Liver (tissue), 3 donors: ENCODE measurements at regions not wholly inside any gene's neighbourhood (a gene's known extent, or its start where the extent isn't known, plus 50 kb on each side); places are given as distances from the start of the nearest gene placed in this dataset.

Experiments
- JUND ChIP-seq, 2 donors: IDR thresholded peaks; 2 replicates each; pipeline ENCODE4 v1.6.1; 2016; ENCODE audit warnings: antibody characterized with exemption in 2 of 2
- TF ChIP-seq, protein P1 (sequence below): fragments of 150-350 bp; IDR thresholded peaks from 2 replicates; pipeline ENCODE4 v1.5.1; 2017; ENCODE audit warnings: improper control_type of control experiment, low read depth, low read length; ENCODE audit not compliant: missing input control
- TF ChIP-seq, protein P2 (sequence below): IDR thresholded peaks from 2 replicates; pipeline ENCODE4 v1.6.1; 2016; ENCODE audit warnings: antibody characterized with exemption, mild to moderate bottlenecking
- TF ChIP-seq, protein P3 (sequence below): IDR thresholded peaks from 2 replicates; pipeline ENCODE4 v1.6.1; 2016; ENCODE audit warnings: antibody characterized with exemption
- donor health status: healthy.
- donor health status: healthy.

DNA sequence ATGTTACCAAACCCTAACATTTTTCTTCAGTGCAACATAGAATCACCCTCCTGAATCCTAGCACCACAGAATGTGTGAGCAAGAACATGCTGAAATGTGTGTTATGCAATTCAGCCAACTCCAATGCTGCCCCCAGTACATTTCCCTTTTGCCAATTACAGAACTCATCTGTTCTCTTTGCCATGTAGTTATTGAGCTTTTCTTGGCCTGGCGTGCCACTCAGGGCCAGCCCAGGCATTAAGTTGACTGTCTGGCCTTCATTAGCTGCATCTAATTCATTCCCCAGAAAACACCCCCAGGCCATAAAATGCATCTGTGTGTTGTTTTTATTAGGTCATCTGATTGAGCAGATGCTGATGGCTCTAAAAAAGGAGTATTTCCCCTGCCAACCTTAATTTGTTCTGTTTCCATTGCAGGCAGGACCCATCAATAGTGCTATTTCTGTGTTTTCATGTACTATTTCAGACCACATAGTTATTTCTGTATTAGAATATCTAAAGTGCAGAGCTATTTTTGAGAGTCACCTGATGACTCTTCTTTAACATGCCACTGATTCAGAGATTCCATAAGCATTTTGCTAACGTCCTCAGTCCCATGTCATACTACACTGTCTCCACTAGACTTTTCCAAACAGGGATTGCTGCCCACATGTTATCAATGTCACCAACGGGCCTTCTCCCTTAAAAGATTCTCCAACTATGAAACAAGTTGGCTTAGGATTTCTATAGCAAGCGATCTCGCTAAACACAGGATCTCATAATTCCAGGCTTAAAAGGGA, 969.7 kb downstream of the CDH11 start:
- TF ChIP-seq JUND (IDR thresholded peaks at IDR 0.05) = no peak
- TF ChIP-seq, protein P1, sequence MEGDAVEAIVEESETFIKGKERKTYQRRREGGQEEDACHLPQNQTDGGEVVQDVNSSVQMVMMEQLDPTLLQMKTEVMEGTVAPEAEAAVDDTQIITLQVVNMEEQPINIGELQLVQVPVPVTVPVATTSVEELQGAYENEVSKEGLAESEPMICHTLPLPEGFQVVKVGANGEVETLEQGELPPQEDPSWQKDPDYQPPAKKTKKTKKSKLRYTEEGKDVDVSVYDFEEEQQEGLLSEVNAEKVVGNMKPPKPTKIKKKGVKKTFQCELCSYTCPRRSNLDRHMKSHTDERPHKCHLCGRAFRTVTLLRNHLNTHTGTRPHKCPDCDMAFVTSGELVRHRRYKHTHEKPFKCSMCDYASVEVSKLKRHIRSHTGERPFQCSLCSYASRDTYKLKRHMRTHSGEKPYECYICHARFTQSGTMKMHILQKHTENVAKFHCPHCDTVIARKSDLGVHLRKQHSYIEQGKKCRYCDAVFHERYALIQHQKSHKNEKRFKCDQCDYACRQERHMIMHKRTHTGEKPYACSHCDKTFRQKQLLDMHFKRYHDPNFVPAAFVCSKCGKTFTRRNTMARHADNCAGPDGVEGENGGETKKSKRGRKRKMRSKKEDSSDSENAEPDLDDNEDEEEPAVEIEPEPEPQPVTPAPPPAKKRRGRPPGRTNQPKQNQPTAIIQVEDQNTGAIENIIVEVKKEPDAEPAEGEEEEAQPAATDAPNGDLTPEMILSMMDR = no peak
- TF ChIP-seq, protein P2, sequence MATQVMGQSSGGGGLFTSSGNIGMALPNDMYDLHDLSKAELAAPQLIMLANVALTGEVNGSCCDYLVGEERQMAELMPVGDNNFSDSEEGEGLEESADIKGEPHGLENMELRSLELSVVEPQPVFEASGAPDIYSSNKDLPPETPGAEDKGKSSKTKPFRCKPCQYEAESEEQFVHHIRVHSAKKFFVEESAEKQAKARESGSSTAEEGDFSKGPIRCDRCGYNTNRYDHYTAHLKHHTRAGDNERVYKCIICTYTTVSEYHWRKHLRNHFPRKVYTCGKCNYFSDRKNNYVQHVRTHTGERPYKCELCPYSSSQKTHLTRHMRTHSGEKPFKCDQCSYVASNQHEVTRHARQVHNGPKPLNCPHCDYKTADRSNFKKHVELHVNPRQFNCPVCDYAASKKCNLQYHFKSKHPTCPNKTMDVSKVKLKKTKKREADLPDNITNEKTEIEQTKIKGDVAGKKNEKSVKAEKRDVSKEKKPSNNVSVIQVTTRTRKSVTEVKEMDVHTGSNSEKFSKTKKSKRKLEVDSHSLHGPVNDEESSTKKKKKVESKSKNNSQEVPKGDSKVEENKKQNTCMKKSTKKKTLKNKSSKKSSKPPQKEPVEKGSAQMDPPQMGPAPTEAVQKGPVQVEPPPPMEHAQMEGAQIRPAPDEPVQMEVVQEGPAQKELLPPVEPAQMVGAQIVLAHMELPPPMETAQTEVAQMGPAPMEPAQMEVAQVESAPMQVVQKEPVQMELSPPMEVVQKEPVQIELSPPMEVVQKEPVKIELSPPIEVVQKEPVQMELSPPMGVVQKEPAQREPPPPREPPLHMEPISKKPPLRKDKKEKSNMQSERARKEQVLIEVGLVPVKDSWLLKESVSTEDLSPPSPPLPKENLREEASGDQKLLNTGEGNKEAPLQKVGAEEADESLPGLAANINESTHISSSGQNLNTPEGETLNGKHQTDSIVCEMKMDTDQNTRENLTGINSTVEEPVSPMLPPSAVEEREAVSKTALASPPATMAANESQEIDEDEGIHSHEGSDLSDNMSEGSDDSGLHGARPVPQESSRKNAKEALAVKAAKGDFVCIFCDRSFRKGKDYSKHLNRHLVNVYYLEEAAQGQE = no peak
- TF ChIP-seq, protein P3, sequence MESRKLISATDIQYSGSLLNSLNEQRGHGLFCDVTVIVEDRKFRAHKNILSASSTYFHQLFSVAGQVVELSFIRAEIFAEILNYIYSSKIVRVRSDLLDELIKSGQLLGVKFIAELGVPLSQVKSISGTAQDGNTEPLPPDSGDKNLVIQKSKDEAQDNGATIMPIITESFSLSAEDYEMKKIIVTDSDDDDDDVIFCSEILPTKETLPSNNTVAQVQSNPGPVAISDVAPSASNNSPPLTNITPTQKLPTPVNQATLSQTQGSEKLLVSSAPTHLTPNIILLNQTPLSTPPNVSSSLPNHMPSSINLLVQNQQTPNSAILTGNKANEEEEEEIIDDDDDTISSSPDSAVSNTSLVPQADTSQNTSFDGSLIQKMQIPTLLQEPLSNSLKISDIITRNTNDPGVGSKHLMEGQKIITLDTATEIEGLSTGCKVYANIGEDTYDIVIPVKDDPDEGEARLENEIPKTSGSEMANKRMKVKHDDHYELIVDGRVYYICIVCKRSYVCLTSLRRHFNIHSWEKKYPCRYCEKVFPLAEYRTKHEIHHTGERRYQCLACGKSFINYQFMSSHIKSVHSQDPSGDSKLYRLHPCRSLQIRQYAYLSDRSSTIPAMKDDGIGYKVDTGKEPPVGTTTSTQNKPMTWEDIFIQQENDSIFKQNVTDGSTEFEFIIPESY = no peak
